Neural progenitor cell (in vitro differentiated cells): ENCODE measurements at regions not wholly inside any gene's neighbourhood (a gene's known extent, or its start where the extent isn't known, plus 50 kb on each side); places are given as distances from the start of the nearest gene placed in this dataset.

Source experiments
- DNase-seq: peaks from one replicate; pipeline ENCODE4 v3.0.0-alpha.2; 2016; ENCODE audit warnings: low spot score
- H2AFZ ChIP-seq: fragments of 200-600 bp; sonication (generic); replicated peaks from 2 replicates; pipeline ENCODE4 v1.6.1; 2016; ENCODE audit warnings: antibody characterized with exemption
- H3F3A ChIP-seq: fragments of 200-600 bp; sonication (generic); 2 replicates; pipeline ENCODE4 v1.6.1; 2016; ENCODE audit warnings: antibody characterized with exemption, low read depth
- H3K27ac ChIP-seq: fragments of 200-600 bp; sonication (generic); 2 replicates; pipeline ENCODE4 v1.5.1; 2016; ENCODE audit warnings: mild to moderate bottlenecking
- H3K27me3 ChIP-seq: fragments of 200-600 bp; sonication (generic); 2 replicates; pipeline ENCODE4 v1.6.1; 2016; ENCODE audit warnings: mild to moderate bottlenecking, moderate library complexity
- H3K36me3 ChIP-seq: fragments of 200-600 bp; sonication (generic); 2 replicates; pipeline ENCODE4 v1.5.1; 2016
- H3K4me1 ChIP-seq: fragments of 200-600 bp; sonication (generic); 2 replicates; pipeline ENCODE4 v1.6.1; 2016; ENCODE audit warnings: mixed run types
- H3K4me2 ChIP-seq: fragments of 200-600 bp; sonication (generic); 2 replicates; pipeline ENCODE4 v1.6.1; 2016
- H3K4me3 ChIP-seq: fragments of 200-600 bp; sonication (generic); 2 replicates; pipeline ENCODE4 v1.5.1; 2016
- H3K79me2 ChIP-seq: fragments of 200-600 bp; sonication (generic); 2 replicates; pipeline ENCODE4 v1.6.1; 2016; ENCODE audit warnings: low read depth
- H3K9ac ChIP-seq: fragments of 200-600 bp; sonication (generic); 2 replicates; pipeline ENCODE4 v1.6.1; 2016
- H3K9me3 ChIP-seq: fragments of 200-600 bp; sonication (generic); 2 replicates; pipeline ENCODE4 v1.5.1; 2016; ENCODE audit warnings: low read depth
- H4K20me1 ChIP-seq: fragments of 200-600 bp; sonication (generic); 2 replicates; pipeline ENCODE4 v1.6.1; 2016; ENCODE audit warnings: low read depth
- H3K27ac Mint-ChIP-seq: 3 replicates; pipeline ENCODE4 v1.8.0; 2021; ENCODE audit warnings: mixed read lengths
- H3K27me3 Mint-ChIP-seq: 2 replicates; pipeline ENCODE4 v1.8.0; 2022; ENCODE audit warnings: low read depth, mild to moderate bottlenecking, inconsistent platforms, moderate library complexity, mixed read lengths; ENCODE audit not compliant: insufficient read depth
- H3K36me3 Mint-ChIP-seq: 3 replicates; pipeline ENCODE4 v1.8.0; 2021; ENCODE audit warnings: mixed read lengths
- H3K4me1 Mint-ChIP-seq: 3 replicates; pipeline ENCODE4 v1.8.0; 2021; ENCODE audit warnings: mixed read lengths
- H3K4me3 Mint-ChIP-seq: 3 replicates; pipeline ENCODE4 v1.8.0; 2021; ENCODE audit warnings: mild to moderate bottlenecking, moderate library complexity, mixed read lengths
- H3K9me3 Mint-ChIP-seq: 3 replicates; pipeline ENCODE4 v1.8.0; 2020; ENCODE audit warnings: mixed read lengths
- EZH2 ChIP-seq: fragments of 200-600 bp; sonication (generic); IDR thresholded peaks from 2 replicates; pipeline ENCODE4 v1.6.1; 2017; ENCODE audit warnings: antibody characterized with exemption, mild to moderate bottlenecking, moderate library complexity
- EZH2phosphoT487 ChIP-seq: fragments of 200-600 bp; sonication (generic); IDR thresholded peaks from 2 replicates; pipeline ENCODE4 v1.6.1; 2017; ENCODE audit warnings: antibody characterized with exemption
- TF ChIP-seq, protein P1 (sequence below): fragments of 200-600 bp; sonication (generic); IDR thresholded peaks from 2 replicates; pipeline ENCODE4 v1.5.1; 2017; ENCODE audit warnings: antibody characterized with exemption, mild to moderate bottlenecking

DNA sequence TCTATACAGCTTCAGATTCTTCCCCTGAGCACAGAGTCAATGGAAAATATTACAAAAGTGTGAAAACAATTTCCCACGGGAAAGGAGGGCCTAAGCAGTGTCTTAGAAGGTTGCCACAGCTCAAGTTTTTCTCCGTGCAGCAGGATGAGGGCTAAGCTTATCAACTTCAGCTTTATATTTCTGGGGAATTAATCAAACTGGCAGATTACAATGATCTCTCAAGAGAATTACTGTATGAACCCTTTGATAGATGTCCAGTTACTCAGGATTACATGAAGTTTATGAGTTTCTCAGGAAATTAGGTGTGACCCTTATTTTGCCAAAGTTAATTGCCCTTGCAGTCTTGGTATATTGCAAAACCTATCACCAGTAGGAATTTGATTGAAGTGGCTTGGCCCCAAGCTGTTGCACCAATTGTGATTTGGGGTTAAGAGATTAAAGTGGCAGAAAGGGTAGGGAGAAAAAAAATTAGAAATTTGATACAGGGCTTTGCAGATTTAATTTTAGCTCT lies 298.4 kb downstream of the MAP2K6 start:
- Mint-ChIP-seq H3K4me1 (peaks cover 29% of the 10 kb centered on the region), H3K27ac (no peak overlapping the region), H3K27me3 (no peaks in the 10 kb centered on the region), H3K9me3 (no peaks in the 10 kb centered on the region), H3K4me3 (no peak overlapping the region), H3K36me3 (no peaks in the 10 kb centered on the region)
- Histone ChIP-seq H3K4me3 (no peak overlapping the region), H3K27me3 (no peaks in the 10 kb centered on the region), H3K79me2 (no peaks in the 10 kb centered on the region), H3K9ac (no peak overlapping the region), H3K27ac (no peak overlapping the region), H3K4me1 (no peaks in the 10 kb centered on the region), H4K20me1 (no peaks in the 10 kb centered on the region), H2AFZ (no peak overlapping the region), H3F3A (no peaks in the 10 kb centered on the region), H3K36me3 (no peaks in the 10 kb centered on the region), H3K9me3 (no peaks in the 10 kb centered on the region), H3K4me2 (no peak overlapping the region)
- TF ChIP-seq EZH2 (no peak), EZH2phosphoT487 (no peak)
- TF ChIP-seq, protein P1, sequence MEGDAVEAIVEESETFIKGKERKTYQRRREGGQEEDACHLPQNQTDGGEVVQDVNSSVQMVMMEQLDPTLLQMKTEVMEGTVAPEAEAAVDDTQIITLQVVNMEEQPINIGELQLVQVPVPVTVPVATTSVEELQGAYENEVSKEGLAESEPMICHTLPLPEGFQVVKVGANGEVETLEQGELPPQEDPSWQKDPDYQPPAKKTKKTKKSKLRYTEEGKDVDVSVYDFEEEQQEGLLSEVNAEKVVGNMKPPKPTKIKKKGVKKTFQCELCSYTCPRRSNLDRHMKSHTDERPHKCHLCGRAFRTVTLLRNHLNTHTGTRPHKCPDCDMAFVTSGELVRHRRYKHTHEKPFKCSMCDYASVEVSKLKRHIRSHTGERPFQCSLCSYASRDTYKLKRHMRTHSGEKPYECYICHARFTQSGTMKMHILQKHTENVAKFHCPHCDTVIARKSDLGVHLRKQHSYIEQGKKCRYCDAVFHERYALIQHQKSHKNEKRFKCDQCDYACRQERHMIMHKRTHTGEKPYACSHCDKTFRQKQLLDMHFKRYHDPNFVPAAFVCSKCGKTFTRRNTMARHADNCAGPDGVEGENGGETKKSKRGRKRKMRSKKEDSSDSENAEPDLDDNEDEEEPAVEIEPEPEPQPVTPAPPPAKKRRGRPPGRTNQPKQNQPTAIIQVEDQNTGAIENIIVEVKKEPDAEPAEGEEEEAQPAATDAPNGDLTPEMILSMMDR, result no peak
- no peak for DNase-seq

DNA sequence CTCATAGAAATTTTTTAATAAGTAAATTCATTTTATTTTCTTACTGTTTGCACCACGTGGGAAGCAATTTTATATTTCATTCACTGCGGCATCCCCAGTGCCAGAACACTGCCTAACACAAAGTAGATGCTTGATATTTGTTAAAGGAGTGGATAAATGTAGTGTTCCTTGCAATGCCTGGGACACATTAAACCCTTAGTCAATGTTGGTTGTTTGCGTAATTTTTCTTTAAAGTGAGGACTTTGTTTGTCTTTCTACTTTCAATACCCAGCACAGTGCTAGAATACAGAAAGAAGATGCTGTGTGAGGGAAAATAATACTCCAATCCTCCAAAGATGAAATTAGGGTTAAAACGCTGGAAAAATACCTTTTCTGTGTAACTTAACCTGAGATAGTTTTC lies 299.3 kb downstream of the MAP2K6 start:
- Mint-ChIP-seq H3K4me1 (peaks cover 35% of the 10 kb centered on the region), H3K9me3 (no peaks in the 10 kb centered on the region)
- TF ChIP-seq, protein P1, result no peak
- TF ChIP-seq EZH2phosphoT487, result no peak
- no peak for TF ChIP-seq EZH2

DNA sequence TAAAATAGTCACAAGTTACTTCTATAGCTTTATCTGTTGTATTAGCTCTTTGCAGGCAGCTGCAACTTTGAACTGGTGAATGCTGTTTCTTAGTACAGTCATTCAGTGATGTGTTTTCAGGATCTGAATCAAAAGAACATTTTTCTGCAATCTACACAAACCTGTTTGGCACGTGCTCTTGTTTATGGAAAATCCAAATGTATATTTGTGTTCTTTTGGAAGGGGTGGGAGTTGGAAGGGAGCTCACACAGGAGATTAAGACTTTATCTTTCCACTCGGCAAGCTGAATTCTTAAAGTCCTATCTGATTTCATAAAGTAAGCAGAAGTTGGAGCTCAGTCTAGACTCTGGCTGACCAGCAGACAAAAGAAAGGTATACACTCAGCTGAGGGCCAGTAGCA lies 300.2 kb downstream of the MAP2K6 start:
- Histone ChIP-seq H3K4me2 (no peak overlapping the region), H2AFZ (no peak overlapping the region), H3K27me3 (no peaks in the 10 kb centered on the region), H3K4me3 (no peak overlapping the region), H3K27ac (no peak overlapping the region), H4K20me1 (no peaks in the 10 kb centered on the region), H3K9me3 (no peaks in the 10 kb centered on the region), H3K36me3 (no peaks in the 10 kb centered on the region), H3F3A (no peaks in the 10 kb centered on the region), H3K79me2 (no peaks in the 10 kb centered on the region), H3K4me1 (no peaks in the 10 kb centered on the region), H3K9ac (no peak overlapping the region)
- Mint-ChIP-seq H3K27me3 (no peaks in the 10 kb centered on the region), H3K36me3 (no peaks in the 10 kb centered on the region), H3K4me1 (peaks cover 35% of the 10 kb centered on the region), H3K27ac (no peak overlapping the region), H3K9me3 (no peaks in the 10 kb centered on the region), H3K4me3 (no peak overlapping the region)
- DNase-seq, result no peak
- TF ChIP-seq, protein P1, result no peak
- no peak for TF ChIP-seq EZH2
- TF ChIP-seq EZH2phosphoT487, result no peak

More for the DNA sequence above, 299.3 kb downstream of the MAP2K6 start:
- no peak overlapping the region for H3K27ac ChIP-seq
- Mint-ChIP-seq H3K36me3 (no peaks in the 10 kb centered on the region), H3K27ac (no peak overlapping the region), H3K4me3 (no peak overlapping the region), H3K27me3 (no peaks in the 10 kb centered on the region)
- DNase-seq, result no peak
- H3K9me3 ChIP-seq, result no peaks in the 10 kb centered on the region
- no peaks in the 10 kb centered on the region for H3K27me3 ChIP-seq
- H3F3A ChIP-seq, result no peaks in the 10 kb centered on the region
- H3K4me2 ChIP-seq, result no peak overlapping the region
- H3K9ac ChIP-seq, result no peak overlapping the region
- H3K4me3 ChIP-seq, result no peak overlapping the region
- H3K4me1 ChIP-seq, result no peaks in the 10 kb centered on the region
- H3K79me2 ChIP-seq, result no peaks in the 10 kb centered on the region
- no peaks in the 10 kb centered on the region for H4K20me1 ChIP-seq
- no peak overlapping the region for H2AFZ ChIP-seq
- no peaks in the 10 kb centered on the region for H3K36me3 ChIP-seq
